Liver (tissue), 8 donors: ENCODE measurements at regions not wholly inside any gene's neighbourhood (a gene's known extent, or its start where the extent isn't known, plus 50 kb on each side); places are given as distances from the start of the nearest gene placed in this dataset.

Experiments used
- DNase-seq: peaks from one replicate; pipeline ENCODE4 v3.0.0-alpha.2; 2017; ENCODE audit warnings: low spot score
- H3K27ac ChIP-seq, 2 donors: one replicate each; pipeline ENCODE4 v1.7.0; 2013; ENCODE audit warnings: inconsistent platforms in 2 of 2, low read length in 2 of 2, control low read depth in 1 of 2, low read depth in 1 of 2, mild to moderate bottlenecking in 1 of 2
- H3K27me3 ChIP-seq, 4 donors: one replicate each; pipeline versions ENCODE4 v1.6.1 to v1.7.0; 2013; ENCODE audit warnings: low read length in 3 of 4, inconsistent platforms in 1 of 4, mild to moderate bottlenecking in 1 of 4, moderate library complexity in 1 of 4; ENCODE audit not compliant: control insufficient read depth in 4 of 4, insufficient read depth in 4 of 4
- H3K36me3 ChIP-seq, 4 donors: one replicate each; pipeline versions ENCODE4 v1.6.1 to v1.7.0; 2013; ENCODE audit warnings: low read length in 3 of 4, mild to moderate bottlenecking in 3 of 4, low read depth in 1 of 4, moderate library complexity in 1 of 4; ENCODE audit not compliant: control insufficient read depth in 4 of 4, insufficient read depth in 3 of 4
- H3K4me1 ChIP-seq, 4 donors: one replicate each; pipeline versions ENCODE4 v1.6.1 to v1.7.0; 2013; ENCODE audit warnings: low read length in 3 of 4, mild to moderate bottlenecking in 3 of 4, moderate library complexity in 1 of 4; ENCODE audit not compliant: control insufficient read depth in 4 of 4, insufficient read depth in 4 of 4
- H3K4me3 ChIP-seq, 3 donors: one replicate each; pipeline versions ENCODE4 v1.6.1 to v1.7.0; 2013; ENCODE audit warnings: low read length in 3 of 3, control low read depth in 1 of 3, low read depth in 1 of 3, mild to moderate bottlenecking in 1 of 3
- H3K9ac ChIP-seq, 2 donors: one replicate each; pipeline ENCODE4 v1.7.0; 2013; ENCODE audit warnings: low read length in 2 of 2, mild to moderate bottlenecking in 2 of 2, moderate library complexity in 2 of 2, control low read depth in 1 of 2, low read depth in 1 of 2
- H3K9me3 ChIP-seq, 4 donors: one replicate each; pipeline versions ENCODE4 v1.6.1 to v1.7.0; 2013; ENCODE audit warnings: low read length in 3 of 4; ENCODE audit not compliant: control insufficient read depth in 4 of 4
- FOXA2 ChIP-seq: IDR thresholded peaks from 2 replicates; pipeline ENCODE4 v1.6.1; 2016; ENCODE audit warnings: antibody characterized with exemption
- RAD21 ChIP-seq, 2 donors: IDR thresholded peaks; 2 replicates each; pipeline ENCODE4 v1.6.1; 2016; ENCODE audit warnings: antibody characterized with exemption in 2 of 2, mild to moderate bottlenecking in 2 of 2
- SP1 ChIP-seq: IDR thresholded peaks from 2 replicates; pipeline ENCODE4 v1.6.1; 2018; ENCODE audit warnings: antibody characterized with exemption, mild to moderate bottlenecking
- YY1 ChIP-seq: IDR thresholded peaks from 2 replicates; pipeline ENCODE4 v1.6.1; 2016; ENCODE audit warnings: antibody characterized with exemption, mild to moderate bottlenecking
- WGBS: extraction: QIAGEN DNeasy Blood & Tissue Kit; methylation state at CpG from one replicate; pipeline ENCODE4 v1.1.7; 2013; 5-methylcytosine and 5-hydroxymethylcytosine counted together
- TF ChIP-seq, protein P1 (sequence below): IDR thresholded peaks from 2 replicates; pipeline ENCODE4 v1.6.1; 2016; ENCODE audit warnings: antibody characterized with exemption
- TF ChIP-seq, protein P2 (sequence below): IDR thresholded peaks from 2 replicates; pipeline ENCODE4 v1.6.1; 2016; ENCODE audit warnings: antibody characterized with exemption, mild to moderate bottlenecking
- TF ChIP-seq, protein P3 (sequence below): fragments of 150-350 bp; IDR thresholded peaks from 2 replicates; pipeline ENCODE4 v1.5.1; 2017; ENCODE audit warnings: improper control_type of control experiment, low read depth, low read length; ENCODE audit not compliant: missing input control
- donor health status: healthy.
- donor health status: healthy.
- donor health status: healthy.
- donor health status: healthy.
- donor health status: healthy.

DNA sequence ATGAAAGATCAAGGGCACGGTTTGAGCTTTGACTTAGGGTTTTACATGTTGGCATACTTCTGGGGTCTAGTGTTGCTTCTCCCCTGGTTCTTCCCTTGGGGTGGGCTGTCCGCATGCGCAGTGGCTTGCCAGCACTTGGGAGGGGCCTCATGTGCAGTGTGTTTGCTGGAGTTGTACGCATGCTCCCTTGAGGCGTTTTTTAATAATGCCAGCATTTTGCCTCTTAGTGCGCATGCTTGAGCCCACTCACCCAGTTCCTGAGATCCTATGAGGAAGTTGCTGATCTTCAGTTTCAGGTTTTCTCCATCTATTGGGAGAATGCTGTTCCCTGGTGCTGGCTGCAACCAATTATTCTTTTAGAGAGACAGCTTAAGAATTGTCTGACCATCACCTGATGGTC, 113.4 kb upstream of the GPR141 start:
- DNase-seq = no peak
- H3K9me3 ChIP-seq = no peaks in the 10 kb centered on the region
- H3K27me3 ChIP-seq = peaks cover 0 to 2% (median 0%) of the 10 kb centered on the region in 4 donors
- no peaks in the 10 kb centered on the region for H3K36me3 ChIP-seq
- H3K9ac ChIP-seq = no peak overlapping the region
- TF ChIP-seq, protein P1, sequence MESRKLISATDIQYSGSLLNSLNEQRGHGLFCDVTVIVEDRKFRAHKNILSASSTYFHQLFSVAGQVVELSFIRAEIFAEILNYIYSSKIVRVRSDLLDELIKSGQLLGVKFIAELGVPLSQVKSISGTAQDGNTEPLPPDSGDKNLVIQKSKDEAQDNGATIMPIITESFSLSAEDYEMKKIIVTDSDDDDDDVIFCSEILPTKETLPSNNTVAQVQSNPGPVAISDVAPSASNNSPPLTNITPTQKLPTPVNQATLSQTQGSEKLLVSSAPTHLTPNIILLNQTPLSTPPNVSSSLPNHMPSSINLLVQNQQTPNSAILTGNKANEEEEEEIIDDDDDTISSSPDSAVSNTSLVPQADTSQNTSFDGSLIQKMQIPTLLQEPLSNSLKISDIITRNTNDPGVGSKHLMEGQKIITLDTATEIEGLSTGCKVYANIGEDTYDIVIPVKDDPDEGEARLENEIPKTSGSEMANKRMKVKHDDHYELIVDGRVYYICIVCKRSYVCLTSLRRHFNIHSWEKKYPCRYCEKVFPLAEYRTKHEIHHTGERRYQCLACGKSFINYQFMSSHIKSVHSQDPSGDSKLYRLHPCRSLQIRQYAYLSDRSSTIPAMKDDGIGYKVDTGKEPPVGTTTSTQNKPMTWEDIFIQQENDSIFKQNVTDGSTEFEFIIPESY = no peak
- TF ChIP-seq, protein P2, sequence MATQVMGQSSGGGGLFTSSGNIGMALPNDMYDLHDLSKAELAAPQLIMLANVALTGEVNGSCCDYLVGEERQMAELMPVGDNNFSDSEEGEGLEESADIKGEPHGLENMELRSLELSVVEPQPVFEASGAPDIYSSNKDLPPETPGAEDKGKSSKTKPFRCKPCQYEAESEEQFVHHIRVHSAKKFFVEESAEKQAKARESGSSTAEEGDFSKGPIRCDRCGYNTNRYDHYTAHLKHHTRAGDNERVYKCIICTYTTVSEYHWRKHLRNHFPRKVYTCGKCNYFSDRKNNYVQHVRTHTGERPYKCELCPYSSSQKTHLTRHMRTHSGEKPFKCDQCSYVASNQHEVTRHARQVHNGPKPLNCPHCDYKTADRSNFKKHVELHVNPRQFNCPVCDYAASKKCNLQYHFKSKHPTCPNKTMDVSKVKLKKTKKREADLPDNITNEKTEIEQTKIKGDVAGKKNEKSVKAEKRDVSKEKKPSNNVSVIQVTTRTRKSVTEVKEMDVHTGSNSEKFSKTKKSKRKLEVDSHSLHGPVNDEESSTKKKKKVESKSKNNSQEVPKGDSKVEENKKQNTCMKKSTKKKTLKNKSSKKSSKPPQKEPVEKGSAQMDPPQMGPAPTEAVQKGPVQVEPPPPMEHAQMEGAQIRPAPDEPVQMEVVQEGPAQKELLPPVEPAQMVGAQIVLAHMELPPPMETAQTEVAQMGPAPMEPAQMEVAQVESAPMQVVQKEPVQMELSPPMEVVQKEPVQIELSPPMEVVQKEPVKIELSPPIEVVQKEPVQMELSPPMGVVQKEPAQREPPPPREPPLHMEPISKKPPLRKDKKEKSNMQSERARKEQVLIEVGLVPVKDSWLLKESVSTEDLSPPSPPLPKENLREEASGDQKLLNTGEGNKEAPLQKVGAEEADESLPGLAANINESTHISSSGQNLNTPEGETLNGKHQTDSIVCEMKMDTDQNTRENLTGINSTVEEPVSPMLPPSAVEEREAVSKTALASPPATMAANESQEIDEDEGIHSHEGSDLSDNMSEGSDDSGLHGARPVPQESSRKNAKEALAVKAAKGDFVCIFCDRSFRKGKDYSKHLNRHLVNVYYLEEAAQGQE = no peak
- TF ChIP-seq FOXA2 = no peak
- TF ChIP-seq, protein P3, sequence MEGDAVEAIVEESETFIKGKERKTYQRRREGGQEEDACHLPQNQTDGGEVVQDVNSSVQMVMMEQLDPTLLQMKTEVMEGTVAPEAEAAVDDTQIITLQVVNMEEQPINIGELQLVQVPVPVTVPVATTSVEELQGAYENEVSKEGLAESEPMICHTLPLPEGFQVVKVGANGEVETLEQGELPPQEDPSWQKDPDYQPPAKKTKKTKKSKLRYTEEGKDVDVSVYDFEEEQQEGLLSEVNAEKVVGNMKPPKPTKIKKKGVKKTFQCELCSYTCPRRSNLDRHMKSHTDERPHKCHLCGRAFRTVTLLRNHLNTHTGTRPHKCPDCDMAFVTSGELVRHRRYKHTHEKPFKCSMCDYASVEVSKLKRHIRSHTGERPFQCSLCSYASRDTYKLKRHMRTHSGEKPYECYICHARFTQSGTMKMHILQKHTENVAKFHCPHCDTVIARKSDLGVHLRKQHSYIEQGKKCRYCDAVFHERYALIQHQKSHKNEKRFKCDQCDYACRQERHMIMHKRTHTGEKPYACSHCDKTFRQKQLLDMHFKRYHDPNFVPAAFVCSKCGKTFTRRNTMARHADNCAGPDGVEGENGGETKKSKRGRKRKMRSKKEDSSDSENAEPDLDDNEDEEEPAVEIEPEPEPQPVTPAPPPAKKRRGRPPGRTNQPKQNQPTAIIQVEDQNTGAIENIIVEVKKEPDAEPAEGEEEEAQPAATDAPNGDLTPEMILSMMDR = no peak
- WGBS = 93% methylated on average over 6 of the region's 6 CpGs
- H3K27ac ChIP-seq = no peak overlapping the region
- H3K4me3 ChIP-seq = no peak overlapping the region
- H3K4me1 ChIP-seq = no peaks in the 10 kb centered on the region

DNA sequence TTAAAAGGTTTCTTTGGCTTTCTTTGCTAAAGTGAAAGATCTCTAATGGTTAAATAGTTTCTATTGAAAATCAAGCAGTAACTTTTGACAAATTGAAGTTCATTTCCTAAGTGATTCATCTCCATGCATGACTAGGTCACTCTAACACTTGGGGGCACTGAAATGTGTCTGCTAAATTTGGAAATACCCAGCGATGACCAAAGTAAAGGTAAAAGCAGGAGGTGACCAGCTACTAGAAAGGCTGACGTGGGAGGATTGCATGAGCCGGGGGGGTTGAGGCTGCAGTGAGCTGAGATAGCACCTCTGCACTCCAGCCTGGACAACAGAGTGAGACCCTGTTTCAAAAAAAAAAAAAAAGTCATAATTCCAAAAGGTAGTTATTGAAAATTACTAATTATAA, 111.8 kb upstream of the GPR141 start:
- WGBS = 89% methylated on average over 3 of the region's 3 CpGs
- H3K9me3 ChIP-seq = no peaks in the 10 kb centered on the region
- no peak overlapping the region for H3K4me3 ChIP-seq
- DNase-seq = no peak
- H3K27me3 ChIP-seq = peaks cover 0 to 4% (median 0%) of the 10 kb centered on the region in 4 donors
- H3K4me1 ChIP-seq = no peaks in the 10 kb centered on the region
- H3K36me3 ChIP-seq = no peaks in the 10 kb centered on the region
- no peak overlapping the region for H3K9ac ChIP-seq
- no peak for TF ChIP-seq SP1
- H3K27ac ChIP-seq = no peak overlapping the region

DNA sequence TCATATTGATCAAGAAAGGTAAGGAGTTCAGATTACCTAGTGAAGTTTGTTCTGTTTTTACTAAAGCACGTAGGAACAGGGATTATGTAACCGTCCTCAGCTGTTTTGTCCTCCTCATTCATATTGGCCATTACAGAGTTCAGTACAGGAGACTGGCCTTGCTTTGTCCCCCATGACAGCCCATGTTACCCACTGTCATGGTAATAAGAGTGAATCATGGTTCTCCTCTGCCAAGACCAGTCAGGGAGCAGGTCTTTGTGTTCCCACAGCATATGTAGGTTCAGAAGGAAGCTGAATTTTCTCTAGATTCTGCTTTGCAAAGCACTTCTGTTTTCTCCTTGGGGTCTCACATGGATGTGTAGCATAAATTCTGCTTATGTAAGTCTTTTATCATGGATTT, 106.2 kb upstream of the GPR141 start:
- Histone ChIP-seq H3K27me3 (peaks cover 0 to 5% (median 2%) of the 10 kb centered on the region in 4 donors), H3K9ac (no peak overlapping the region), H3K4me1 (no peaks in the 10 kb centered on the region), H3K27ac (no peak overlapping the region), H3K4me3 (no peak overlapping the region), H3K9me3 (peaks cover 0 to 2% (median 0%) of the 10 kb centered on the region in 4 donors), H3K36me3 (no peaks in the 10 kb centered on the region)
- WGBS = 54% methylated on average over 2 of the region's 2 CpGs
- DNase-seq = no peak
- TF ChIP-seq YY1 (no peak), RAD21 (IDR thresholded peaks at IDR 0.05) (no peak), FOXA2 (no peak)
- TF ChIP-seq, protein P1 = no peak
